Stromal cell of bone marrow (primary cell): ENCODE measurements at regions not wholly inside any gene's neighbourhood (a gene's known extent, or its start where the extent isn't known, plus 50 kb on each side); places are given as distances from the start of the nearest gene placed in this dataset.
"Not testable (repeated sequence)": the region's sequence is repeated elsewhere in the genome, so short reads cannot be mapped to it uniquely, and the experiment has no call there.

Experiments
- DNase-seq: peaks from one replicate; pipeline ENCODE4 v3.0.0-alpha.2; 2012; ENCODE audit warnings: low read depth

- DNase-seq = not testable (repeated sequence)
Measured at GRCh38 chr17:13659051-13659450, 57.3 kb upstream of the HS3ST3A1 start.

DNA sequence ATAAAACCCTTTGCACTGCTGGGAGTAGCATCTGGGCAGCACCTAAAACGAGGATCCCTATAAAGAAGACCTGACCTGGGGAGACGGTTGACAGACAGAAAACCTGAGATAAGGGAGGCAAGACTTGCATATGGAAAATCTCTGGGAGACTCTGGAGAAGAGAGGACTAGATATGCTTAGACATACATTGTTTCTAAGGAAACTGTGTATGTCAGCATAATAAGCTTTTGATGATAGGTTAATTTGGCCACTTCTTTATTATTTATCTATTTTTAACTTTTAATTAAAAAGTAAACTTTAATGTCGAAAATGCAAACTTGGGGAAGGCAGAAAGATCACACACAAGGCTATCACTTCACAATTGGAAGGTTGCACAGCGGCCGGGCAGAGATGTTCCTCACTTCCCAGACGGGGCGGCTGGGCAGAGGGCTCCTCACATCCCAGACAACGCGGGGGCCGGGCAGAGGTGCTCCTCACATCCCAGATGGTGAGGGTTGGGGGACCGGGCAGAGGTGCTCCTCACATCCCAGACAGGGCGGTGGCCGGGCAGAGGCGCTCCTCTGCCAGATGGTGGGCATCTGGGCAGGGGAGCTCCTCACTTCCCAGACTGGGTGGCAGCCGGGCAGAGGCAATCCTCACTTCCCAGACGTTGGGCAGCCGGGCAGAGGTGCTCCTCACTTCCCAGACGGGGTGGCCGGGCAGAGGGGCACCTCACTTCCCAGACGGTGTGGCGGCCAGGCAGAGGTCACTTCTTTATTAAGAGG, 64.3 kb upstream of the HS3ST3A1 start:
- no peak for DNase-seq

GRCh38 chr17:13671341-13671740, 69.6 kb upstream of the HS3ST3A1 start:
- DNase-seq = no peak

GRCh38 chr17:13671771-13672170, 70.0 kb upstream of the HS3ST3A1 start:
- no peak for DNase-seq

- no peak for DNase-seq
Measured at GRCh38 chr17:13678361-13678760, 76.6 kb upstream of the HS3ST3A1 start.

- DNase-seq = no peak
Measured at GRCh38 chr17:13678841-13679240, 77.1 kb upstream of the HS3ST3A1 start.

DNA sequence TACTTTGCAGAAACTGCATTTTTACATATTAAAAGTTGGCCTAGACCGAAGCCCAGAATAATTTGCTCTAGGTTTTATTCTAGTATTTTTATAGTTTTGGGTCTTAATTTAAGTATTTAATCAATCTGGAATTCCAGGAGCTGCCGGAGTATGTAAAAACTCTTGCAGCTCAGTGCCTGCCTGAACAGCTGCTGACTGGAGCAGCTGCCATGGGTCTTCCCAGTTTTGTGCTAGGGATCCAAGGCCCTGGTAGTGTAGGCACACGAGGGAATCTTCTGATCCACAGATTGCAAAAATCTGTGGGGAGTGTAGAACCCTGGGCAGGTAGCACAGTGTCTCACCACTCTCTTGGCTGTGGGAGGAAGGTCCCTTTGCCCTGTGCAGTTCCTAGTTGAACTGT, 87.0 kb upstream of the HS3ST3A1 start:
- DNase-seq = no peak

DNA sequence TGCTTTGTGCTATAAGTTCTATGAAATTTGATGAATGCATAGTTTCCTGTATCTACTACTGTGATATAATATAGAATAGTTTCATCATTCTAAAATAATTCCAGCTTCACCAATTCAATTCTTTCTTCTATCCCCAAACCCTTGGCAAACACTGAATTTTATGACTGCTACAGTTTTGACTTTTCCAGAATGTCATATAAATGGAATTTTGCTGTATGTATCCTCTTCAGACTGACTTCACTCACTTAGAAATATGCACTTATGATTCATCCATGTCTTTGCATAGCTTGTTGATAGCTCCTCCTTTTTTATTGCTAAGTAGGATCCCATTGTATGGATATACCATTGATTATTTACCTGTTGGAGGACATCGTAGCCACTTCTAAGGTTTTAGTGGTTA, 89.1 kb upstream of the HS3ST3A1 start:
- no peak for DNase-seq

DNA sequence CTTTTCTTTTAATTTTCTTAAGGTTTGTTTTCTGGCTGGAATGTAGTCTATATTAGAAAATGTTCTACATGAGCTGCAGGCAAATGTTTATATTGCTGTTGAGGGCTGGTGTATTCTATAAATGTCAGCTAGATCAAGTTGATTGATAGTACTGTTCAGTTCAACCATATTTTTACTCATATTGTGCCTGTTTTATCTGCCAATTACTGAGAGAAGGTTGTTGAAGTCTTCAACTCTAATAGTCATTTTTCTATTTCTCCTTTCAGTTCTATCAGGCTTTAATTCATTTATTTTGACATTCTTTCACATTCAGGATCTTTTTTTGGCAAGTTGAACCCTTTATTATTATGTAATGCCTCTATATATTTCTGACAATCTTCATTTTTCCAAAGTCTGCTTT, 93.2 kb upstream of the HS3ST3A1 start:
- no peak for DNase-seq

DNA sequence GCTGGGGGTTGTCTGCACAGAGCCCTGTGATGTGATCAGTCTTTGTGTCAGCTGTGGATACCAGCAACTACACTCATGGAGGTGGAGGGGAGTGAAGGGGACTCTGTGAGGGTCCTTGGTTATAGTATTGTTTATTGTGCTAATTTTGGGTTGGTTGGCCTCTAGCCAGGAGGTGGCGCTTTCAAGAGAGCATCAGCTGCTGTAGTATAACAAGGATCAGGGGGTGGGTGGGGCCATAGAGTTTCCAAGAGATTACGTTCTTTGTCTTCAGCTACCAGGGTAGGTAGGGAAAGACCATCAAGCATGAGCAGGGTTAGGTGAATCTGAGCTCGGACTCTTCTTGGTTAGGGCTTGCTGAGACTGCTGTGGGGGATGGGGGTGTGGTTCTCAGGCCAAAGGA, 97.1 kb upstream of the HS3ST3A1 start:
- DNase-seq = no peak

DNA sequence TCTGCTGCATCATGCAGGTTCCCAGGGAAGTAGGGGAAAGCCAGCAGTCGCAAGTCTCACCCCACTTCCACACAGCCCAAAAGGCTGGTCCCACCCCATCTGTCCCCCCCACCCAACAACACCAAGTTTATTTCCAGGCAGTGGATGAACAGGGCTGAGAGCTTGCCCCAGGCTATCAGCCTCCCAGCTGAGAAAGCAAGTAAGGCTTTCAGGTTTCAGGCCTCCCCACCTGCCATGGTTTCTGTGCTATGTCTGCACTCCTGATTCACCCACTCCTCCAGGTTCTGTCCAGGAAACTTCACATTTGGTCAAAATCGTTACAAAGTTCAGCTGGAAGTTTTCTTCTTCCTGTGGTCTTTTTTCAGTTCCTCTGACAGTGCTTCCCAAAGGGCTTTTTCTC, 97.5 kb upstream of the HS3ST3A1 start:
- no peak for DNase-seq

DNA sequence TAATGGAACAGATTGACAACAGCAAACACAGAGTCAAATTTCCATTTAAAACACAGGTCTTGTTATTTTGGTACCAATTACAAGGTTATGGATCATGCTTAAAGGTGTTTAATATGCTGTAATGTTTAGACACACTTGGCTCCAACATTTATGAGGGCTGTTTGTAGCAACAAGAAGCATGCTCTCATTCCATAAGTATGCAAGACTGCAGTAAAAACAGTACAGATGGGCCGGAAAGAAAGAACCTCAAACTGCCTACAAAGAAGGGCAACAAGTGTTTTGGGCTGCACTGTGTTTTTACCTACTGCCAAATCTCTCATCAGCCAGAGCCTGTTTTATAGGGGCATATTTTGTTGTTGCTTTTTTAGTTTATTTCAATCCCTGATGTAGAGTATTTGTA, 100.5 kb upstream of the HS3ST3A1 start:
- no peak for DNase-seq

DNA sequence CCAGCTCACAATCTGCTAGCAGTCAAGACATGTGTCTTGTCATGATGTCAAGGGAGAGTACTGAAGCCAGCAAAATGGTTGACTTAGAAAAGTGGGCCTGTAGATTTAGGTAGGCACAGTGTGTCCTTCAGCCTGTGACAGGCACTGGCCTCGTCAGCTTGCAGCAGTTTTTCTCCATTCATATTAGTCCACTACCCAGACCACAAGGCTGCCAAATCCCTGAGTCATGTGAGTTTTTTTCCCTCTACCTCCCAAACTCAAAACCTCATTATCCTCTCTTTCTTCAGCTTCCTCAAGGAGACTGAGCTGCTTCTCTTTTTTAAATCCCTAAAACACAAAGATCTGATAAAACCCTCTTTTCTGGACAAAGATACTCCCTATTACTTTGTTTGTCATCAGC, 102.6 kb upstream of the HS3ST3A1 start:
- peak; percentile 30 for DNase-seq

- DNase-seq = no peak
Measured at GRCh38 chr17:13705221-13705620, 103.5 kb upstream of the HS3ST3A1 start.

DNA sequence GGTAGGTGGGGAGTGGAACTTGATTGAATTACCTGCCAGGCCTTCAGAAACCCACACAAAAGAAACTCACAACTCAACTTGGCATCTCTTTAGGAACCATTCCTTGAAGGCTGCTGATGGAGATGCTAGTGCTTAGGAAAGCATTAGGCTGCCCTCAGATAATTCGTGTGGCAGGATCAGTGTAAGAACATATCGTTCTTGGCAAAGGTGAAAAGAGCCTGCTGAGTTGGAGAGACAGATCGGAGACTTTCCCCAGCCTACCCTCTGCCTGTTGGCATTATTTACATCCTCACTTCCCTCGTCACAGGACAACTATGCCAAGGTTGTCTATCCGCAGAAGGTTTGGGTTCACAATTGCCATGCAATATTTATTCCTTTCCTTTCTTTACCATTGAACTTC, 120.0 kb upstream of the HS3ST3A1 start:
- DNase-seq = no peak

DNA sequence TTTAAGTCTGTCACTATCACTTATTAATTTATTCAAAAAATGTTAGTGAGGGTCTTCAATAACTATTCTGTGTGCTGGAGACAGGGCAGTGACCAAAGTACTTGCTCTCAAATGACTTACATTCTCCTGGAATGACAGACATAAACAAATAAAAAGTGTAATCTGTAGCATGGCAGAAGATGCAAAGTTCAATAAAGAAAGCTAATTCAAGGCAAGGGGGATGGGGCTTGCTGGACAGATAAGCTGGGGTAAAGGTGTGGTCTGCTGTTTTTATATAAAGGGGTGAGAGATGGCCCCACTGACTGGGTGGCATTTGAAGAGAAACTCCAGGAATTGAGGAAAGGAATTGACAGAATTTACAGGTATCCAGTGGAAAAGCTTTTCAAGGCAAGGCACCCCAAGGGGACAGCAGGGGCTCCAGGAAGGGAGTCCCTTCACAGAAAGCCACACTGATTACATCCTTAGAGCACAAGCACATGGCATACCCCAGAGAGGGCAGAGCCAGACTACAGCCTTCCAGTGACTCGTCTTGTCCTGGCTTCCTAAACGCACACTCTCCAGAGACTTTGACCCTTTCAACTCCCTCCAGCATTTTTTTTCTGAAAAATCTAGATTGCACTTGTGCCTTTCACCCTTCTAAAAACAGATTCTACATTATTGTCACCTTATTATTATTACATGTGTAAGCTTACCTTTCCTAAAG, 123.7 kb upstream of the HS3ST3A1 start:
- peak; percentile 36 for DNase-seq

- peak; percentile 38 for DNase-seq
Measured at GRCh38 chr17:13727441-13728171, 125.9 kb upstream of the HS3ST3A1 start.

- DNase-seq = no peak
Measured at GRCh38 chr17:13728781-13729180, 127.1 kb upstream of the HS3ST3A1 start.

GRCh38 chr17:13729466-13730134, 127.9 kb upstream of the HS3ST3A1 start:
- DNase-seq = no peak

- DNase-seq = no peak
Measured at GRCh38 chr17:13734880-13735279, 133.2 kb upstream of the HS3ST3A1 start.

GRCh38 chr17:13735444-13735843, 133.7 kb upstream of the HS3ST3A1 start:
- no peak for DNase-seq

DNA sequence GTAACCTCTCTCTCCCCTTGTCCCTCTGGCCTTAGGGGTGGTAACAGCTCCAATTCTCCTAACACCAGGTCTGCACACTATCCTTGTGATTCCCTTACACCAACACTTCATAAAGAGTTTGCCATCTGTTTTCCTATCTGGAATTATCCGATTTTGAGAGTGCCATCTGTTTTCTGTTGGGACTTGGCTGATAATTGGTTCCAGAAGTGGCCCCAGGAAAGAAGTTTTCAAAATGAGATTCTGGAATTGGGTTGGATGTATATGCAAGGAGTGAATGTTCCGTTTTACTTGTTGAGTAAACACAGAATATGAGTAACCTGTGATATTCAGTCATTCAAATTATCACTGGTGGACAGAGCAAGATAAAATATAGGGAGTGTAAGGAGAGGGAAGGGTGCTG, 134.1 kb upstream of the HS3ST3A1 start:
- DNase-seq = no peak

DNA sequence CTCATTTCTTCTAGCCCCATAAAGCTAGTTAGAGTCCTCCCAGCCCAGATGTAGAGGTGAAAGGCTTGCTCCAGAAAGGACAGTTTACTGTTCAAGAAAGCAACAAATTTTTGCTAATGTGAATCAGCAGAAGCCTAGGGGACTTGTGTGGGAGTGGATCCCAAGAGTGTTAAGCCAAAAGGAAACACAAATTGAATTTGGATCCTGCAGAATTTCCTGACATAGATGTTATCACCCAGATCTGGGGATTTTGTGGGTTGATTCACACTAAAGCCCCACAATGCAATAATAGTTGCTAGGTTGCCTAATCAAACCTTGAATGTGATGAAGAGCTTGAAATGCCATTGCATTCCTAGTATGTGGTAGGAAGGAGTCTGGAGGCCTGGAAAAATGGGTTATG, 135.2 kb upstream of the HS3ST3A1 start:
- peak; percentile 47 for DNase-seq
